Gastroesophageal sphincter (tissue), 4 donors: ENCODE measurements at regions not wholly inside any gene's neighbourhood (a gene's known extent, or its start where the extent isn't known, plus 50 kb on each side); places are given as distances from the start of the nearest gene placed in this dataset.

ENCODE experiments used
- ATAC-seq: fragments of 150-250 bp; one replicate; pipeline ENCODE4 v1.9.1; 2016; ENCODE audit warnings: mild to moderate bottlenecking, moderate library complexity
- H3K27ac ChIP-seq, 4 donors: fragments of 200-600 bp; sonication (generic) in 3 of 4; 1 replicate in 3 of 4; 2 replicates in 1 of 4; pipeline ENCODE4 v1.5.1; 2016 to 2019
- H3K27me3 ChIP-seq: fragments of 200-600 bp; sonication (generic); one replicate; pipeline ENCODE4 v1.5.1; 2019
- H3K36me3 ChIP-seq, 2 donors: fragments of 200-600 bp; sonication (generic); one replicate each; pipeline ENCODE4 v1.5.1; 2019; ENCODE audit warnings: control low read depth in 1 of 2
- H3K4me1 ChIP-seq, 3 donors: fragments of 200-600 bp; sonication (generic); 1 replicate in 2 of 3; 2 replicates in 1 of 3; pipeline ENCODE4 v1.5.1; 2016 to 2019; ENCODE audit warnings: control low read depth in 2 of 3
- H3K4me3 ChIP-seq, 2 donors: fragments of 200-600 bp; sonication (generic); one replicate each; pipeline ENCODE4 v1.5.1; 2019; ENCODE audit warnings: mild to moderate bottlenecking in 1 of 2, moderate library complexity in 1 of 2
- H3K9me3 ChIP-seq, 3 donors: fragments of 200-600 bp; sonication (generic); one replicate each; pipeline ENCODE4 v1.5.1; 2017 to 2019; ENCODE audit warnings: control low read depth in 2 of 3
- EP300 ChIP-seq: sonication (generic); formaldehyde crosslinking; IDR thresholded peaks from one replicate; pipeline ENCODE4 v1.6.1; 2017; ENCODE audit warnings: antibody characterized with exemption, mild to moderate bottlenecking
- POLR2A ChIP-seq, 2 donors: fragments of 450-650 bp; IDR thresholded peaks; one replicate each; pipeline ENCODE4 v1.6.1; 2017; ENCODE audit warnings: antibody characterized with exemption in 2 of 2, mild to moderate bottlenecking in 2 of 2, moderate library complexity in 1 of 2
- POLR2AphosphoS5 ChIP-seq: sonication (generic); formaldehyde crosslinking; IDR thresholded peaks from one replicate; pipeline ENCODE4 v1.6.1; 2017; ENCODE audit warnings: antibody characterized with exemption
- WGBS, 2 donors: methylation state at CpG; one replicate each; pipeline ENCODE4 v1.1.5; 2018; ENCODE audit warnings: low coverage in 1 of 2; 5-methylcytosine and 5-hydroxymethylcytosine counted together
- TF ChIP-seq, protein P1 (sequence below), 4 experiments: fragments of 200-600 bp in 2 of 4; fragments of 450-650 bp in 2 of 4; sonication (generic) in 1 of 4; IDR thresholded peaks; one replicate each; pipeline ENCODE4 v1.5.1; 2017 to 2019; ENCODE audit warnings: antibody characterized with exemption in 4 of 4, mild to moderate bottlenecking in 2 of 4, moderate library complexity in 2 of 4

GRCh38 chr12:3988519-3989217 lies 115.5 kb upstream of the PARP11 start:
- no peak for ATAC-seq
- WGBS, 2 donors = 60 to 83% methylated on average over 3 to 4 of the region's 4 CpGs
- no peak for TF ChIP-seq POLR2A (IDR thresholded peaks at IDR 0.05)
- Histone ChIP-seq H3K36me3 (no peaks in the 10 kb centered on the region), H3K27me3 (peaks cover 32% of the 10 kb centered on the region), H3K4me1 (no peaks in the 10 kb centered on the region), H3K9me3 (peaks cover 0 to 10% (median 0%) of the 10 kb centered on the region in 3 donors), H3K4me3 (no peak overlapping the region), H3K27ac (no peak overlapping the region)

DNA sequence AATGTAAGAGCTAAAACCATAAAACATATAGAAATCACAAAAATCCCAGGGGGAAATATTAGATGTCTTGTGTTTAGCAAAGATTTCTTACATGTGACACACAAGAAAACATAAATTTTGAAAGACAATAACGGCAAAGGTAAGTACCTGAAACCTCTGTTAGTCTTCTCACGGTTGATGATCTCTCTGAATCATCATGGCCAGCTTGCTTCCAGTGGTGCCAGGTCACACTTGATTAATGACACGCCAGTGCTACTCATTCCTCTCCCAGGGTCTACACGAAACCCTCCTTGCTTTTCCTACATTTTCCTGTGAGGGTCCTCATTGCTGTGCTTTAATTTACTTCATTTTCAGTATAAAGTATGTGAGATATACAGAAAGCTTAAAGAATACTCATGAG lies 114.4 kb upstream of the PARP11 start:
- TF ChIP-seq, protein P1, sequence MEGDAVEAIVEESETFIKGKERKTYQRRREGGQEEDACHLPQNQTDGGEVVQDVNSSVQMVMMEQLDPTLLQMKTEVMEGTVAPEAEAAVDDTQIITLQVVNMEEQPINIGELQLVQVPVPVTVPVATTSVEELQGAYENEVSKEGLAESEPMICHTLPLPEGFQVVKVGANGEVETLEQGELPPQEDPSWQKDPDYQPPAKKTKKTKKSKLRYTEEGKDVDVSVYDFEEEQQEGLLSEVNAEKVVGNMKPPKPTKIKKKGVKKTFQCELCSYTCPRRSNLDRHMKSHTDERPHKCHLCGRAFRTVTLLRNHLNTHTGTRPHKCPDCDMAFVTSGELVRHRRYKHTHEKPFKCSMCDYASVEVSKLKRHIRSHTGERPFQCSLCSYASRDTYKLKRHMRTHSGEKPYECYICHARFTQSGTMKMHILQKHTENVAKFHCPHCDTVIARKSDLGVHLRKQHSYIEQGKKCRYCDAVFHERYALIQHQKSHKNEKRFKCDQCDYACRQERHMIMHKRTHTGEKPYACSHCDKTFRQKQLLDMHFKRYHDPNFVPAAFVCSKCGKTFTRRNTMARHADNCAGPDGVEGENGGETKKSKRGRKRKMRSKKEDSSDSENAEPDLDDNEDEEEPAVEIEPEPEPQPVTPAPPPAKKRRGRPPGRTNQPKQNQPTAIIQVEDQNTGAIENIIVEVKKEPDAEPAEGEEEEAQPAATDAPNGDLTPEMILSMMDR (IDR thresholded peaks at IDR 0.05) = no peak
- no peak for TF ChIP-seq EP300
- no peak for TF ChIP-seq POLR2AphosphoS5
- TF ChIP-seq POLR2A (IDR thresholded peaks at IDR 0.05) = no peak
- H3K36me3 ChIP-seq = no peaks in the 10 kb centered on the region
- H3K4me1 ChIP-seq = no peaks in the 10 kb centered on the region
- no peak overlapping the region for H3K4me3 ChIP-seq
- H3K27ac ChIP-seq = no peak overlapping the region
- peaks cover 26% of the 10 kb centered on the region for H3K27me3 ChIP-seq
- peaks cover 0 to 18% (median 0%) of the 10 kb centered on the region in 3 donors for H3K9me3 ChIP-seq
- ATAC-seq = no peak
- 72 to 78% methylated on average over 4 of the region's 4 CpGs for WGBS, 2 donors

- no peak for TF ChIP-seq POLR2AphosphoS5
- TF ChIP-seq EP300 = no peak
- WGBS, 2 donors = 60 to 72% methylated on average over 7 to 10 of the region's 11 CpGs
- peaks cover 0 to 18% (median 0%) of the 10 kb centered on the region in 3 donors for H3K9me3 ChIP-seq
Measured at GRCh38 chr12:3980504-3981272, 107.5 kb upstream of the PARP11 start.

DNA sequence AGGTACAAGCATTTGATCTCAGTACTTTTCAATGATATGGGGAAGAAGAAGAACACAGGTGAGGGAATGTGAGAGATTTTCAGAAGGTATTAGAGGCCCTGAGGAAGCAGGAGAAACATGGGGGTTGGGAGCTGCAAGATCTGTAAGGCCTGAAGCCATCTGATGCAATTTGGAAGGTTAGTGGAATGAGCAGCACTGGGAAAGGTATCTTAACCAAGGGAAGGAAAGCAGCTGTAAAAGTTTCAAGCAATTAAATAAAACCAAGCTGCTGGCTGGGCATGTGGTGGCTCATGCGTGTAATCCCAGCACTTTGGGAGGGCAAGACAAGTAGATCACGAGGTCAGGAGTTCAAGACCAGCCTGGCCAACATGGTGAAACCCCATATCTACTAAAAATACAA lies 104.4 kb upstream of the PARP11 start:
- H3K4me1 ChIP-seq = no peaks in the 10 kb centered on the region
- TF ChIP-seq EP300 (no peak), POLR2A (IDR thresholded peaks at IDR 0.05) (no peak), POLR2AphosphoS5 (no peak)
- TF ChIP-seq, protein P1 (IDR thresholded peaks at IDR 0.05) = no peak
- H3K4me3 ChIP-seq = no peak overlapping the region
- WGBS, 2 donors = 80 to 87% methylated on average over 2 of the region's 2 CpGs
- H3K27me3 ChIP-seq = peaks cover 12% of the 10 kb centered on the region
- ATAC-seq = no peak
- H3K9me3 ChIP-seq = no peaks in the 10 kb centered on the region
- no peak overlapping the region for H3K27ac ChIP-seq
- no peaks in the 10 kb centered on the region for H3K36me3 ChIP-seq

More at GRCh38 chr12:3980504-3981272, 107.5 kb upstream of the PARP11 start:
- H3K36me3 ChIP-seq = no peaks in the 10 kb centered on the region
- H3K27me3 ChIP-seq = peaks cover 7% of the 10 kb centered on the region
- ATAC-seq = no peak
- H3K4me1 ChIP-seq = no peaks in the 10 kb centered on the region
- no peak overlapping the region for H3K27ac ChIP-seq
- no peak overlapping the region for H3K4me3 ChIP-seq

DNA sequence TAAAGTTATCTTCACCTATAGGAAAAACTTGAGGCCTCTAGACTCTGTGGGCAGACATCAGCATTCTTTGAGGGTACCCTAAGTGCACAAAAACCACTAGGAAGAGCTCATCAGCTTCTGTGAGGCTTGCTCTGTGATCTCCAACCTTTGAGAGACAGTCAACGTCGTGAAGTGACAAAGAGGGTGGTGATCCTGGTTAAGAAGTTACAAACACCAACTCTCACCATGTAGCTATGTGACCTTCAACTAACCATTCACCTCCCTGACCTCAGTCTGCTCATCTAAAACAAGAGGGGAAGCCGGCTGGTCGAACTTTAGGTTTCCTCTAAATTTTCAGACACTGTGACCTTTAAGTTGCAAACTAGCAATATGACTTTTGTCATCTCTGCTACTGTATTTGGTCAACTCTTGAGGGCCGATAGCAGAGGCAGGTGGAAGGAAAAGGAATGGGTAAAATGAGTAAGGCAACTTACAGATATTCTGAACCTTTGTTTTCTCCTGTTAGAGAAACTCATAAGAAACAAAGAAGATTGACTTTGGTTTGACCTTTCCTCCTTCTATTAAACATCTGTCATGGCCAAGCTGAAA lies 103.2 kb upstream of the PARP11 start:
- H3K27ac ChIP-seq = no peak overlapping the region
- peaks cover 12% of the 10 kb centered on the region for H3K27me3 ChIP-seq
- no peaks in the 10 kb centered on the region for H3K9me3 ChIP-seq
- H3K4me1 ChIP-seq = no peaks in the 10 kb centered on the region
- no peak for TF ChIP-seq POLR2AphosphoS5
- TF ChIP-seq, protein P1 (IDR thresholded peaks at IDR 0.05) = no peak
- TF ChIP-seq EP300 = no peak
- no peak for TF ChIP-seq POLR2A (IDR thresholded peaks at IDR 0.05)
- WGBS, 2 donors = 55 to 71% methylated on average over 4 to 5 of the region's 5 CpGs
- no peak for ATAC-seq
- H3K36me3 ChIP-seq = no peaks in the 10 kb centered on the region
- H3K4me3 ChIP-seq = no peak overlapping the region
